Amygdala (tissue), 56 donors: ENCODE measurements at regions not wholly inside any gene's neighbourhood (a gene's known extent, or its start where the extent isn't known, plus 50 kb on each side); places are given as distances from the start of the nearest gene placed in this dataset.

ENCODE experiments used
- DNase-seq, 56 donors: peaks; one replicate each; lab custom pipeline; 2025; lab: John Stamatoyannopoulos, UW

DNA sequence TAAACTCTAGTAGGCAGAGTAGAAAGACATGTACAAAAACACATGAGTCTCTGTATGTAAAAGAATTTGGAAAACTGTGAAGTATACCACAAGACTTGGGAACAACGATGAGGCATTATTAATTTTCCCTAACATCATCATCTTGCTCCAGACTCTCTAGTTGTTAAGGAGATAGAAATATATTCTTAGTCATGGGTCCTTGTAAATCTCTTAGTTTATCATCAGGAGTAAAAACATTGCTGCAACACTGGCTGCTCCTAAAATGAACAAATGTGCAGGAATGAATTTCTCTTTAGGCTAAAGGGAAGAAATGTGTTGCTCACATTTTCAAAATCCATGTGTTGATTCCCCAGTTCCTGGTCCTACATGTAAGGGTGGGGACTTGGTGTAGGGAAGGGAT is 384.6 kb downstream of the STIM2 start:
- DNase-seq, result no peak

DNA sequence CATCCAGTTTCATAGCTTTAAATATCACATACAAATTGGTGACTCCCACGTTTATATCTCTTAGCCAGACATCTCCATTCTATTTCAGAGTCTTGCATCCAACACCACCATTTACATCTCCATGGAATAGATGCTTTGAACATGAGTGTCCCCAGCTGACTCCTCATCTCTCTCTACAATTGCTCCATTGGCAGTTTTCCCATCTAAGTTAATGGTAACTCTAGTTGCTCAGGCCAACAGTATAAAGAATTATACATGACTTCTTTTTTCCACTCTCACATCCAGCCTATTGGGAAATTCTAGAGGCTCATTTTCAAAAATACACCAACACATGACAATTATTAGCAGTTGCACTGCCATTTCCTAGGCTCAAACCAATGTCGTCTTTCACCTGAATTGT is 388.2 kb downstream of the STIM2 start:
- no peak for DNase-seq

- no peak for DNase-seq
Observed at GRCh38 chr4:27251771-27252170, 391.1 kb downstream of the STIM2 start.

DNA sequence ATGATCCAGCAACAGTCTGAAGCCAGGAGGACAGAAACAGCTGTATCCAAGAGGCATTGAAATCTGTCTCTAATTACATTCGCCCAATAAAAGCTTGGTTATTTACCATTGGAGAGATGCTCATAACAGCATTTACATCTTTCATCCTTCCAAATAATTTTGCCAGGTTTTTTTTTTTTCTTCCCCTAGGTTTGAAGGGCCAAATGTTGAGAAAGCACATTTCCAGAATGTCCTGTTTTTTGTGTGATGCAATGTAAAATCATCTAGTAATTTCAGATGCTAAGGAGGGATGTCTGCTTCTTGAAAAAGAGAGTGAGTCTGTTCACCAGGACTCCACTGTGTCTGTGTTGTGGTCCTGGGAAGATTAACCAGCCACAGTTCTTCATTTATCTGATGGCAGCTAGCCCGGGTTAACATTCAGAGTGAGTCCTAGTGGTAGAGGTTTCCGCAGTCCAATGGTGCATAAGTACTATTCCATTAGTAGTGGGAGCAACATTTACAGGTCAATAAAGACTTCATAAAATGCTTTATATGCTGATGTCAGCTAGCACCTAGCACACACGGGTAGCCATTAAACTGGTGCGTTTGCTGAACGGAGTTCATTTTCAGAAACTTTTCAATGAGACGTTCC is 406.8 kb downstream of the STIM2 start:
- no peak for DNase-seq

GRCh38 chr4:27267970-27268355 is 407.3 kb downstream of the STIM2 start:
- DNase-seq, result no peak

GRCh38 chr4:27270435-27270834 is 409.8 kb downstream of the STIM2 start:
- no peak for DNase-seq

DNA sequence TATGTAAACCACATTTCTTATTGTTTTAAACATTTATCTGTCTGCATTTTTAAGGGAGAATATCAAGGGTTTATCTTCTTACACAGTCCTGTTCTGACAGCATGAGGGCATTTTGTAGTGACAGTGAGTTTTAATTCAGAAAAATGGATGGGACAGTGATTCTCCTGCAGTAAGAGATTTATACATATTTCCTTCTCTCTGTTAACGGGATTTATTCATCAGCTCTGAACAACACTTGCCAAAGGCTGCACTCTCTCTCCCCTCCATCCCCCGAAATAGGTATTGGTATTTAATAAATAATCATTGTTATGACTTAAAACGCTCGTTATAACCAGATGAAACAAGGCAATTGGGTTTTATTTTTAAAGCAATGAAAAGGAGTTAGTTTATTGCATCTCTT is 410.9 kb downstream of the STIM2 start:
- DNase-seq, result no peak

DNA sequence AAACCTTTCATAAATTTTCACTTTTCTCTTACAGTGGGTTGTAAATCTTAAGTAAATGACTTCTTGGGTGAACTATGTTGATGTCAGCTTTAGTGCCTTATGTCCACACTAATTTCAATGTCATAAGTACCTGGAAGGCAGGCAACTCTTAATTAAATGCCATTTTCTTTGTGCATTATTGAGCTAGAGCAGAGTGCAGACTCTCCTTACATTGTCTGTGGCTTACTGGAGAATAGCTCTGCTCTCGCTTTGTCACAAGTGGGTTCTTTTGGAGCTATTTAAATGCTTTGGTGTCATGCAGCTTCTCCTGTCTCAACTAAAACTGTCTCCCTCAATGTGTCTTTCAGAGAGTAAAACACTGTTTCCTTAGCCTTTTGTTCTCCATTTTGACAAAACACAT is 411.6 kb downstream of the STIM2 start:
- no peak for DNase-seq

DNA sequence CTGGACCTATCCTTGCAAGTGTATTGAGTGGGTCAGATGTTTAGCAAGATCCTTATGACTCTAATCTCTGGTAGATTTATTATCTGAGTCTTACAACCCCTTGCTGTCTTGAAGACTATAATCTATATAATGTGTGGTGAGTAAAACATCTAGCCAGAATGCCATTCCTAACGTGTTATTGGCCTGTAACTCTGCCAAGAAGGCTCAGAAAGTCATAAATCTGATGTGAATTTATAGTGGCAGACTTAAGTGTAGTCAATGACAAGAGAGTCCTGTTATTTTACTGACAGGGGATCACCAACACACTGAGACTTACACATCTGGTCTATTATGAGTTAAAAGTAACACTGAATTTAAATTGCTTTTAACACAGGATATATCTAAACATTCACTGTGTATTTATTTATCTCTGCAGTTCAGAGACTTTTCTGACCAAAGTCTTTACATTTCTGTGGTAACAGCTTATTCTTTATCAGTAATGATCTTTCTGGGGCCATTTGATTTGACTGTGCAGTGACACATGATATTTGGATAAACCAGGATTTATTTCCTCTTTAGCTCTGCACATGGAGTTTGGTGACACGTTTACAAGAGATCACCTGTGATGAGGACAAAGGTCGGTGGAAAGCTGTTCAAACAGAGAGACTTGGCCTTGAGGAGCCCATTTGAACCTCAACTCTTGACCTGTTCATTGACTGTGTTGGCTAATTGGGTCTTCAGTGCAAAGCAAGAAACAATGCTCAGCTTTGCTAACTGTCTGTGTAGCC is 415.8 kb downstream of the STIM2 start:
- DNase-seq, result no peak

DNA sequence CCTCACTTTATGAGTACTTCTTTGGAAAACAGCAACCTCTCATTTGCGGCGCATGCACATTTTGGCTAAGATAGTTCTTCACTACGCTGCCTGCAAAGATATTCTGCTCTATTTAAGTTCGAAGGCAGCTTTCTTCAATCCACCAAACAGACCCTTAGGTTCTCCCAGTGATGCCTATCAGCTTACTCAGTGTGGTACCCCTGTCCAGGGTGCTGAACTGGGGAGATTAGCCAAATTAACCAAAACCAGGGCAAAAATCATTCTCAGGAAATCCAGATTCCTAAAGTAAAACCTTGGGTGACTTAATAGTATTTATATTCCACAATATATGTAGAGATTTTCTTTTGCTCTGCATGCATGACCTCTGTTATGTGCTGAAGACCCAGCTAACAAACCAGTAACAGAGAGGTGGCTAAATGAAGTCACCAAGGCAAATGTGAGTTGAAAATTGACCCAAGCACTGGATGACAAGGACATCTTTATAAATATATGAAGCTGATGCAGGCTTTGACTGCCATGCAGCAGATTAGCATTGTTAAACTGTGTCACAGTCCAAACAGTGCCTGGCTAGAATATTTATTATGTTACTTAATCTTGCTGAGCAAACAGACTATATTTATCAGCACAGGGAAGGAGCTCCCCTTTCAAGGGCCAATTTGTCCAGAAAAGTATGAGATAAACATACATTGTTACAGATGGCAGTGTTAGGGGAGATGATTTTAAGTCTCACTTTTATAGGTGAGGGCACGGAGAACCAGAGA is 418.2 kb downstream of the STIM2 start:
- no peak for DNase-seq

DNA sequence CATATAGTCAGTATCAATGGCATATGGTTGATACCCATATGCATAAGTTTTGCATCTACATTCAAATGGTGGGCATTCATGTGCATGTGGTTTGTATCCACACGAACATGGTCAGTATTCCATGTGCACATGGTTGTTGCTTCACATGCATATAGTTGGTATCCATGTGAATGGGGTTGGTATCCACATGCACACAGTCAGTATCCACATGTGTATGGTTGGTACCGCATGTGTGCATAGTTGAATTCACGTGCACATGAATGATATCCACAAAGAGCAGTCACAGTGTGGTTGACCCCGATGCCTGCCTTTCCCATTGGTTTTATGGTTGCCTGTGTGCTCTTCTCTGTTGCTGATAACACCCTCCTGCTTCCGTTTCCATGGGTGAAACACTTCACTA is 427.9 kb downstream of the STIM2 start:
- no peak for DNase-seq

DNA sequence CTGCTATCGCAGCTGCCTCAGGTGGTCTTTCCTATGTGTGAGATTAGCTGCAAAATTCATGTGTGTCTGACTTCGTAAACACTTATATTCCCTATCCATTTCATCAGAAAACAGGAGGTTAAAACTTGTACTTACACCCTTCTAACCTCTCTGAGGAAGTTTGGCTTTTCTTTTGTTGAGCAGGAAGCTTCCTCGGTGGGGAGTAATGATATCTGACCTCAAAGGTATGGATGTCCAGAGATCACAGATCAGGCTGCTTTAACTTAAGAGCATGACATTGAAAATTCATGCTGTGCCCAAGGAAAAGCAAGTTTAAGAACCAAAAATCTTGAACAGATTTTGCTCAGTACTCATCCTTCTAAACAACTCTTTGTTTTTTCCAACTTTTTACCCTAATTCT is 429.1 kb downstream of the STIM2 start:
- no peak for DNase-seq

GRCh38 chr4:27293831-27294230 is 433.2 kb downstream of the STIM2 start:
- DNase-seq, result no peak

- no peak for DNase-seq
Observed at GRCh38 chr4:27304751-27305150, 444.1 kb downstream of the STIM2 start.

DNA sequence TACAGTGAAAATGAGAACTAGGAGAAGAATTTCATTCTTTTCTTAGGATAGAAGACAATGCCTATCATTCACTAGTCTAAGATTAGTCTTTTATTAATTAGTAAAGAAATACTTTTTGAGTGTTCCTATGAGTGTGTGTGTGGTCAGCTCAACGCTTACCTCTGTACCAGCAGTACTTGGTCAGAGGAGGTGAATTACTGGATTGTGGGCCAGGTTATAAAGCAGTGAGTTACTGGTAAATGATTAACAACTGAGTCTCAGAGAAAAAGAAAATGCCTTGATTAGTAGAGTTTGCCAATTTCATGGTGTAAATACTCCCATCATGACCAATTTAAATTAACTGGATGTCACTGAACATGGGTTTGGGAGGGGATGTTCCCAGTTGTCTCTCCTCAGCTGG is 444.6 kb downstream of the STIM2 start:
- no peak for DNase-seq

DNA sequence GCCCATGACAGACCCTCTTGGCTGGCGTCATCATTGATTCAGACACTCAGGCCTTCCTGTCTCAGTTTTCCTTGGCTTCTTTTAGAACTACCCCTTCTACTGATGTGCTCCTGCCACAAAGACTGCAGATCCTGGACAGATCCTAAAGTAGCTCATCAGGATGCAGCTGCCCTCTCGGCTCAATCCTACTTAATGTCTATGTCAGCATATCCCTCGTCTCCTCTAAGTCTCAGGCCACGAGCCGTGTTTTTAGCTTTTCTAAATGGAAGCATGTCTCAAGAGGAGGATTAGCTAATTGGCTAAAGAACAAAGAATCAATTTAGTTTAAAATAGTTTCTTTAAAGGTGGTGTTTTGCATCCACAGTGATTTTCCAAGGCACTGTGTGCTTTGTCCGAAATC is 447.7 kb downstream of the STIM2 start:
- no peak for DNase-seq

- no peak for DNase-seq
Observed at GRCh38 chr4:27315625-27316024, 455.0 kb downstream of the STIM2 start.

- no peak for DNase-seq
Observed at GRCh38 chr4:27316176-27316575, 455.5 kb downstream of the STIM2 start.

GRCh38 chr4:27318740-27319139 is 458.1 kb downstream of the STIM2 start:
- peak in 17 of 56 donors; percentile 0 to 60 (median 4) for DNase-seq

DNA sequence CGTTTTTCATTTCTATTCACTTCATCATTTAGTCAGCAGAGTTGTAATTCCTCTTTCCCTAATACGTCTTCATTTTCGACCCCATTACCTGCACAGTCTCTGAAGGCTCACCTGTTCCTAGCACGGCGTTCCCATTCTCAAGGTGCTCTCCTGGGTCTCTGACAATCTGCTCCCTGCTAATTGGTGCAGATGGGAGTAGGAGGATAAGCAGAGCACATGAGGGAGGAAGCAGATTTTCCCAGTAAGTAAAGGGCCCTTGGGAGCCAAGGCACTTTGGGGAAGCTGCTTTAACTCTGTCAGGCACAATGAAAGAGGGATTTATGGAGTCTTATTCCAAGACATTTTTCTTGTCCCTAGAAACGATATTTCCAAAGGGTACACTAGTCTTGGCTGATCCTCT is 466.4 kb downstream of the STIM2 start:
- no peak for DNase-seq

GRCh38 chr4:27327421-27328181 is 467.0 kb downstream of the STIM2 start:
- DNase-seq, result no peak
